ENCODE measurements at regions not wholly inside any gene's neighbourhood (a gene's known extent, or its start where the extent isn't known, plus 50 kb on each side); places are given as distances from the start of the nearest gene placed in this dataset.
"Not testable (repeated sequence)": the region's sequence is repeated elsewhere in the genome, so short reads cannot be mapped to it uniquely, and the experiment has no call there.

DNA sequence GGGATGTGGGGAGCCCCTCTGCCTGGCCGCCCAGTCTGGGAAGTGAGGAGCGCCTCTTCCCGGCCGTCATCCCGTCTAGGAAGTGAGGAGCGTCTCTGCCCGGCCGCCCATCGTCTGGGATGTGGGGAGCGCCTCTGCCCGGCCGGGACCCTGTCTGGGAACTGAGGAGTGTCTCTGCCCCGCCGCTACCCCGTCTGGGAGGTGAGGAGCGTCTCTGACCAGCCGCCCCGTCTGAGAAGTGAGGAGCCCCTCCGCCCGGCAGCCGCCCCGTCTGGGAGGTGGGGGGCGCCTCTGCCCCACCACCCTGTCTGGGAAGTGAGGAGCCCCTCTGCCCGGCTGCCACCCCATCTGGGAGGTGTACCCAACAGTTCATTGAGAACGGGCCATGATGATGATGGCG lies 73.8 kb upstream of the LSAMP start:
- not testable (repeated sequence) for DNase-seq; H2AFZ ChIP-seq (ENCODE audit: low read depth, low read length); H2BK12ac ChIP-seq (ENCODE audit: low read length in 2 of 2); H4K8ac ChIP-seq (ENCODE audit: low read length); H3K18ac ChIP-seq (ENCODE audit: low read depth in 1 of 2, low read length in 2 of 2); H3K27me3 ChIP-seq (ENCODE audit: control insufficient read depth in 1 of 2, insufficient read depth in 1 of 2, low read length in 2 of 2); H2BK5ac ChIP-seq (ENCODE audit: low read depth, low read length, poor library complexity, severe bottlenecking); H3K4ac ChIP-seq (ENCODE audit: low read depth in 1 of 2, low read length in 2 of 2); H3K4me1 ChIP-seq (ENCODE audit: control insufficient read depth, insufficient read depth, low read depth, low read length); H3K9me3 ChIP-seq (ENCODE audit: control insufficient read depth, low read length); H3K4me2 ChIP-seq (ENCODE audit: low read length, poor library complexity, severe bottlenecking); H3K27ac ChIP-seq (ENCODE audit: low read length, poor library complexity, severe bottlenecking); H2BK120ac ChIP-seq (ENCODE audit: low read depth, low read length); H3K23ac ChIP-seq (ENCODE audit: low read length in 2 of 2); H3K79me1 ChIP-seq (replicated peaks; ENCODE audit: low read length, poor library complexity, severe bottlenecking); H3K9ac ChIP-seq (ENCODE audit: low read length); H3K14ac ChIP-seq (ENCODE audit: low read length in 2 of 2); H2BK15ac ChIP-seq (ENCODE audit: low read depth, poor library complexity, severe bottlenecking); H3K36me3 ChIP-seq (ENCODE audit: control insufficient read depth in 1 of 2, insufficient read depth in 2 of 2, low read depth in 1 of 2, low read length in 2 of 2); H3K4me3 ChIP-seq (ENCODE audit: insufficient read depth in 1 of 2, low read depth in 1 of 2, low read length in 2 of 2); H4K91ac ChIP-seq (ENCODE audit: low read length); H2AK5ac ChIP-seq (ENCODE audit: low read length, severe bottlenecking)
- WGBS: 92% methylated on average over 19 of the region's 26 CpGs

DNA sequence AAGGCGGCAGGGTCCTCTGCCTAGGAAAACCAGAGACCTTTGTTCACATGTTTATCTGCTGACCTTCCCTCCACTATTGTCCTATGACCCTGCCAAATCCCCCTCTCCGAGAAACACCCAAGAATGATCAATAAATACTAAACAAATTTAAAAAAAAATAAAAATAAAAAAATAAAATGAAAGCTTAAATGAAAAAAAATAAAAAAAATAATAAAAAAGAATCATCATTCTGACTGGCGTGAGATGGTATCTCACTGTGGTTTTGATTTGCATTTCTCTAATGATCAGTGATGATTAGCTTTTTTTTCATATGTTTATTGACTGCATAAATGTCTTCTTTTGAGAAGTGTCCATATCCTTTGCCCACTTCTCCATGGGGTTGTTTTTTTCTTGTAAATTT lies 74.5 kb upstream of the LSAMP start:
- H2BK15ac ChIP-seq (ENCODE audit: low read depth, poor library complexity, severe bottlenecking); H3K27me3 ChIP-seq (ENCODE audit: control insufficient read depth in 1 of 2, insufficient read depth in 1 of 2, low read length in 2 of 2); H3K18ac ChIP-seq (ENCODE audit: low read depth in 1 of 2, low read length in 2 of 2); H3K4me1 ChIP-seq (ENCODE audit: control insufficient read depth, insufficient read depth, low read depth, low read length); H3K14ac ChIP-seq (ENCODE audit: low read length in 2 of 2); H3K4ac ChIP-seq (ENCODE audit: low read depth in 1 of 2, low read length in 2 of 2); H2AFZ ChIP-seq (ENCODE audit: low read depth, low read length); H2BK5ac ChIP-seq (ENCODE audit: low read depth, low read length, poor library complexity, severe bottlenecking); H3K9me3 ChIP-seq (ENCODE audit: control insufficient read depth, low read length); H3K23ac ChIP-seq (ENCODE audit: low read length in 2 of 2); H3K27ac ChIP-seq (ENCODE audit: low read length, poor library complexity, severe bottlenecking); H3K4me2 ChIP-seq (ENCODE audit: low read length, poor library complexity, severe bottlenecking); H3K9ac ChIP-seq (ENCODE audit: low read length); H3K4me3 ChIP-seq (ENCODE audit: insufficient read depth in 1 of 2, low read depth in 1 of 2, low read length in 2 of 2); H2BK12ac ChIP-seq (ENCODE audit: low read length in 2 of 2); H2AK5ac ChIP-seq (ENCODE audit: low read length, severe bottlenecking); H3K79me1 ChIP-seq (replicated peaks; ENCODE audit: low read length, poor library complexity, severe bottlenecking); H2BK120ac ChIP-seq (ENCODE audit: low read depth, low read length); DNase-seq; H4K91ac ChIP-seq (ENCODE audit: low read length); H3K36me3 ChIP-seq (ENCODE audit: control insufficient read depth in 1 of 2, insufficient read depth in 2 of 2, low read depth in 1 of 2, low read length in 2 of 2); H4K8ac ChIP-seq (ENCODE audit: low read length): not testable (repeated sequence)
- WGBS: 100% methylated on average over 1 of the region's 3 CpGs

DNA sequence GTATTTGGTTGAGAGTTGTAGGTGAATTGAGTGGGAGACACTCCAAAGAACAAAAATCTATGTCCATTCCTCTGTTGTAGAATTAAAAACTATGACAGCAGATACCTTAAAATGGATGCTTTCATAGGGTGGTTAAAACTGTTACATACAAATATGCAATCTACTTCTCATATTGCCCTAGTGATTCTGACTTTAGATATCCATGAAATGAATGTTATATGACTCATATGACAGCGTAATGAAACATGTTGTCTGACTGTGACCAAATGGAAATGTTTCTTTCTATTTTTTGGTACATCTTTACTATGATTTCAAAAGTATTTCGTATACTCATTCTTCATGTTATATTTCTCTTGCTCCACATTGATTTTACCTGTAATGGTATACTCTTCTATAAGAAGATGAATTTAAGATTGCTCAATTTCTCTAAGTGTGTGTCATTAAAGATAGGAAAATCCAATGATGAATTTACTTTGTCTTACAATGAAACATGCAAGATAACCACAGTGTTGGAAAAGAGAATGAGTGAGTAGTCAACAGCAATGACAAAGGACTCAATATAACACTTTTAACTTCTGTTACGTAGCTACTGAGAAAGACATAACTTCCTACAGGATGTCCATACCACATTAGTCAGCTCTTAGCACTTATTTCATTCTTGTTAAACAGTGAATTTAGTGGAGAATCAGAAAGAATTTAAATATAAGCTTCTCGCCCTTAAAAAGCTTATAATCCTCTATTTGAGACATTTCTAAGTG lies 79.3 kb upstream of the LSAMP start:
- Histone ChIP-seq H3K9ac (ENCODE audit: low read length) (no peak overlapping the region), H3K23ac (ENCODE audit: low read length in 2 of 2) (no peak overlapping the region), H3K9me3 (ENCODE audit: control insufficient read depth, low read length) (no peaks in the 10 kb centered on the region), H3K79me1 (replicated peaks; ENCODE audit: low read length, poor library complexity, severe bottlenecking) (no peaks in the 10 kb centered on the region), H2BK5ac (ENCODE audit: low read depth, low read length, poor library complexity, severe bottlenecking) (no peak overlapping the region), H2AFZ (ENCODE audit: low read depth, low read length) (no peak overlapping the region), H4K91ac (ENCODE audit: low read length) (no peak overlapping the region), H3K27ac (ENCODE audit: low read length, poor library complexity, severe bottlenecking) (no peak overlapping the region), H3K4ac (ENCODE audit: low read depth in 1 of 2, low read length in 2 of 2) (no peak overlapping the region), H2BK12ac (ENCODE audit: low read length in 2 of 2) (no peak overlapping the region), H3K14ac (ENCODE audit: low read length in 2 of 2) (no peak overlapping the region), H4K8ac (ENCODE audit: low read length) (no peak overlapping the region), H2BK15ac (ENCODE audit: low read depth, poor library complexity, severe bottlenecking) (no peak overlapping the region), H3K4me2 (ENCODE audit: low read length, poor library complexity, severe bottlenecking) (no peak overlapping the region), H2AK5ac (ENCODE audit: low read length, severe bottlenecking) (no peak overlapping the region), H3K4me3 (ENCODE audit: insufficient read depth in 1 of 2, low read depth in 1 of 2, low read length in 2 of 2) (no peak overlapping the region), H2BK120ac (ENCODE audit: low read depth, low read length) (no peak overlapping the region), H3K27me3 (ENCODE audit: control insufficient read depth in 1 of 2, insufficient read depth in 1 of 2, low read length in 2 of 2) (no peaks in the 10 kb centered on the region), H3K36me3 (ENCODE audit: control insufficient read depth in 1 of 2, insufficient read depth in 2 of 2, low read depth in 1 of 2, low read length in 2 of 2) (no peaks in the 10 kb centered on the region), H3K4me1 (ENCODE audit: control insufficient read depth, insufficient read depth, low read depth, low read length) (no peaks in the 10 kb centered on the region), H3K18ac (ENCODE audit: low read depth in 1 of 2, low read length in 2 of 2) (no peak overlapping the region)
- WGBS: 71% methylated on average over 1 of the region's 4 CpGs
- no peak for DNase-seq

DNA sequence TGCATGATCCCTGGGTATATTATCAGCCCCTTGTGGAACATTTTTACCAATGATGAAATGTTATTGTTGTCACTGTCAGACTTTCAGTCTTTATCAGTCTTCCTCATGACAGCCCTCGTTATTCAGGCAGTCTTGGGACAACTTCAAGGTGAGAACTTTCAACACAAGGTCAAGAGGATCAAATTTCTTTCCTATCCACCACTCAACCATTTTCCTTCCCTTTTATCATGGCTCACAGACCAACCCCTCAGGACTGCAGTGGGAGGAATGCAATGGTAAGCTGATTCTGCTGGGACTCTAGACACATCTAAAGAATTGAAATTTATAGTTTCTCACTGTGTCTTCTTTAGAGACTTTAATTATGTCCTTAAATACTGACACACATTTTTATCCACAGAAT lies 107.0 kb upstream of the LSAMP start:
- no peak overlapping the region for H2AK5ac ChIP-seq (ENCODE audit: low read length, severe bottlenecking)
- WGBS: 40% methylated on average over 1 of the region's 1 CpG
- H2BK12ac ChIP-seq (ENCODE audit: low read length in 2 of 2): no peak overlapping the region
- no peak overlapping the region for H3K9ac ChIP-seq (ENCODE audit: low read length)
- H3K4me3 ChIP-seq (ENCODE audit: insufficient read depth in 1 of 2, low read depth in 1 of 2, low read length in 2 of 2): no peak overlapping the region
- H3K23ac ChIP-seq (ENCODE audit: low read length in 2 of 2): no peak overlapping the region
- H4K91ac ChIP-seq (ENCODE audit: low read length): no peak overlapping the region
- H3K4ac ChIP-seq (ENCODE audit: low read depth in 1 of 2, low read length in 2 of 2): no peak overlapping the region
- no peaks in the 10 kb centered on the region for H3K36me3 ChIP-seq (ENCODE audit: control insufficient read depth in 1 of 2, insufficient read depth in 2 of 2, low read depth in 1 of 2, low read length in 2 of 2)
- H3K27me3 ChIP-seq (ENCODE audit: control insufficient read depth in 1 of 2, insufficient read depth in 1 of 2, low read length in 2 of 2): no peaks in the 10 kb centered on the region
- no peak overlapping the region for H2AFZ ChIP-seq (ENCODE audit: low read depth, low read length)
- no peak overlapping the region for H3K27ac ChIP-seq (ENCODE audit: low read length, poor library complexity, severe bottlenecking)
- no peak overlapping the region for H2BK120ac ChIP-seq (ENCODE audit: low read depth, low read length)
- H3K9me3 ChIP-seq (ENCODE audit: control insufficient read depth, low read length): no peaks in the 10 kb centered on the region
- no peak overlapping the region for H2BK15ac ChIP-seq (ENCODE audit: low read depth, poor library complexity, severe bottlenecking)
- H3K4me2 ChIP-seq (ENCODE audit: low read length, poor library complexity, severe bottlenecking): no peak overlapping the region
- no peak overlapping the region for H2BK5ac ChIP-seq (ENCODE audit: low read depth, low read length, poor library complexity, severe bottlenecking)
- no peaks in the 10 kb centered on the region for H3K4me1 ChIP-seq (ENCODE audit: control insufficient read depth, insufficient read depth, low read depth, low read length)
- no peak overlapping the region for H3K18ac ChIP-seq (ENCODE audit: low read depth in 1 of 2, low read length in 2 of 2)
- no peak overlapping the region for H4K8ac ChIP-seq (ENCODE audit: low read length)
- DNase-seq: no peak
- H3K14ac ChIP-seq (ENCODE audit: low read length in 2 of 2): no peak overlapping the region
- H3K79me1 ChIP-seq (replicated peaks; ENCODE audit: low read length, poor library complexity, severe bottlenecking): no peaks in the 10 kb centered on the region

Data from mesenchymal stem cell (in vitro differentiated cells and primary cell).